Testis (tissue), 2 donors: ENCODE measurements at regions not wholly inside any gene's neighbourhood (a gene's known extent, or its start where the extent isn't known, plus 50 kb on each side); places are given as distances from the start of the nearest gene placed in this dataset.
"Not testable (repeated sequence)": the region's sequence is repeated elsewhere in the genome, so short reads cannot be mapped to it uniquely, and the experiment has no call there.

ENCODE experiments used
- CTCF ChIP-seq, 3 experiments: fragments of 450-650 bp in 2 of 3; fragments of 200-600 bp in 1 of 3; sonication (generic) in 1 of 3; IDR thresholded peaks; one replicate each; pipeline ENCODE4 v1.5.1; 2016 to 2019; ENCODE audit warnings: antibody characterized with exemption in 3 of 3, mild to moderate bottlenecking in 2 of 3, moderate library complexity in 1 of 3
- POLR2A ChIP-seq: fragments of 450-650 bp; IDR thresholded peaks from one replicate; pipeline ENCODE4 v1.6.1; 2017; ENCODE audit warnings: antibody characterized with exemption, mild to moderate bottlenecking, moderate library complexity

GRCh38 chr13:55055666-55056065 is 2027.1 kb downstream of the OLFM4 start:
- TF ChIP-seq CTCF (IDR thresholded peaks at IDR 0.05); POLR2A: not testable (repeated sequence)
